Keratinocyte (primary cell): ENCODE measurements at regions not wholly inside any gene's neighbourhood (a gene's known extent, or its start where the extent isn't known, plus 50 kb on each side); places are given as distances from the start of the nearest gene placed in this dataset.

Experiments used
- DNase-seq: peaks from one replicate; pipeline ENCODE4 v3.0.0-alpha.2; 2011; ENCODE audit warnings: low read depth, missing footprints, low spot score
- FAIRE-seq: peaks from 2 replicates; lab custom pipeline; 2011; peaks lifted over from hg19 to GRCh38; lab: Jason Lieb, UNC
- H2AFZ ChIP-seq: 2 replicates; pipeline ENCODE4 v1.6.0; 2012; ENCODE audit warnings: low read length, control low read depth, inconsistent platforms; ENCODE audit not compliant: control insufficient read depth
- H3K27ac ChIP-seq: 2 replicates; pipeline ENCODE4 v1.5.1; 2011; ENCODE audit warnings: low read length; ENCODE audit not compliant: control insufficient read depth, insufficient read depth
- H3K27me3 ChIP-seq: 3 replicates; pipeline ENCODE4 v1.6.0; 2011; ENCODE audit warnings: low read length; ENCODE audit not compliant: control insufficient read depth, insufficient read depth; ENCODE audit errors: extremely low read depth
- H3K36me3 ChIP-seq, 2 experiments: 2 replicates in 1 of 2; 3 replicates in 1 of 2; pipeline ENCODE4 v1.5.1; 2011; ENCODE audit warnings: low read length in 2 of 2, mild to moderate bottlenecking in 1 of 2; ENCODE audit not compliant: control insufficient read depth in 2 of 2, insufficient read depth in 2 of 2; ENCODE audit errors: extremely low read depth in 1 of 2
- H3K4me1 ChIP-seq: 3 replicates; pipeline ENCODE4 v1.5.1; 2011; ENCODE audit warnings: low read length; ENCODE audit not compliant: control insufficient read depth, insufficient read depth; ENCODE audit errors: extremely low read depth
- H3K4me2 ChIP-seq: 3 replicates; pipeline ENCODE4 v1.6.0; 2011; ENCODE audit warnings: low read depth, low read length; ENCODE audit not compliant: control insufficient read depth, insufficient read depth; ENCODE audit errors: extremely low read depth
- H3K4me3 ChIP-seq, 3 experiments: fragments of 200-600 bp in 1 of 3; sonication (generic) in 1 of 3; 2 replicates in 2 of 3; 3 replicates in 1 of 3; pipeline ENCODE4 v1.5.1; 2011 to 2016; ENCODE audit warnings: low read length in 3 of 3, mild to moderate bottlenecking in 3 of 3, control low read depth in 2 of 3, inconsistent platforms in 1 of 3, low read depth in 1 of 3, mixed read lengths in 1 of 3, mixed run types in 1 of 3, moderate library complexity in 1 of 3; ENCODE audit not compliant: control insufficient read depth in 2 of 3, insufficient read depth in 2 of 3; ENCODE audit errors: extremely low read depth in 1 of 3
- H3K79me2 ChIP-seq: 2 replicates; pipeline ENCODE4 v1.6.0; 2012; ENCODE audit warnings: low read length; ENCODE audit not compliant: control insufficient read depth, insufficient read depth
- H3K9ac ChIP-seq: 3 replicates; pipeline ENCODE4 v1.6.0; 2011; ENCODE audit warnings: low read length; ENCODE audit not compliant: control insufficient read depth, insufficient read depth; ENCODE audit errors: extremely low read depth
- H3K9me1 ChIP-seq: 3 replicates; pipeline ENCODE4 v1.6.0; 2011; ENCODE audit warnings: low read length; ENCODE audit not compliant: control insufficient read depth, insufficient read depth; ENCODE audit errors: extremely low read depth
- H3K9me3 ChIP-seq: 2 replicates; pipeline ENCODE4 v1.5.1; 2012; ENCODE audit warnings: low read depth, low read length; ENCODE audit not compliant: control insufficient read depth
- H4K20me1 ChIP-seq: 3 replicates; pipeline ENCODE4 v1.6.0; 2011; ENCODE audit warnings: low read length; ENCODE audit not compliant: control insufficient read depth, insufficient read depth; ENCODE audit errors: extremely low read depth
- EZH2 ChIP-seq: IDR thresholded peaks from one replicate; pipeline ENCODE4 v1.6.1; 2012; ENCODE audit warnings: inconsistent platforms, mild to moderate bottlenecking, low read length, moderate library complexity
- dilution Hi-C: fragments of 300-500 bp; cut with MboI; formaldehyde crosslinking; loops from one replicate; pipeline ENCODE4 v1.7.0; 2020; ENCODE audit warnings: low sequenced_read_pairs; ENCODE audit not compliant: extremely low pct_ligation_motif_present
- TF ChIP-seq, protein P1 (sequence below), 3 experiments: IDR thresholded peaks in 1 of 3; conservative IDR thresholded peaks in 1 of 3; optimal IDR thresholded peaks in 1 of 3; 2 replicates in 2 of 3; 3 replicates in 1 of 3; pipeline versions ENCODE3 to v1.5.1; 2011; ENCODE audit warnings: low read length in 3 of 3, mild to moderate bottlenecking in 3 of 3, moderate library complexity in 2 of 3, control low read depth in 1 of 3, inconsistent platforms in 1 of 3; ENCODE audit not compliant: insufficient read depth in 2 of 3; ENCODE audit errors: extremely low read depth in 1 of 3

DNA sequence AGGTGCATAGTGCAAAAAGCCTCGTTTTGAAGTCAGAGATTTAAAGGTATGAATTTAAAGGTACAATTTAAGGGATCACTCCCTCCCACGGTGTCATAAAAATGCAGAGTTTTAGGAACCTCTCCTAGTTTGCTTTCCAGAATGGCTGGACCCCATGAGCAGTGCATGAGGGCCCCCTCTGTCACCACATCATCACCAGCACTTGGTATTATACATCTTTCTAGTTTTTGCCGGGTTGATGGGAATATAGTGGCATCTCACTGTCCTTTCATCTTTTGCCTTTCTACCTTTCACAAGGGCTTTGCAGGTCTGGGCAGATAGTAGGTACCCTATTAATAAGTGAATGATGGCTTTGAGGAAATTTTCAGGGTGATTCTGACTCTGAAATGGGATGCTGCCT lies 103.6 kb upstream of the AGBL1 start:
- no peaks in the 10 kb centered on the region for H3K79me2 ChIP-seq
- no peak overlapping the region for H3K9ac ChIP-seq
- no peaks in the 10 kb centered on the region for H4K20me1 ChIP-seq
- dilution Hi-C loops: no loop called here
- H3K27ac ChIP-seq: no peak overlapping the region
- no peaks in the 10 kb centered on the region for H3K9me1 ChIP-seq
- no peak for TF ChIP-seq EZH2
- H2AFZ ChIP-seq: no peak overlapping the region
- H3K4me3 ChIP-seq: no peak overlapping the region
- H3K4me1 ChIP-seq: no peaks in the 10 kb centered on the region
- FAIRE-seq (no peak), DNase-seq (no peak)
- no peaks in the 10 kb centered on the region for H3K27me3 ChIP-seq
- H3K9me3 ChIP-seq: no peaks in the 10 kb centered on the region
- no peak overlapping the region for H3K4me2 ChIP-seq
- no peaks in the 10 kb centered on the region for H3K36me3 ChIP-seq

DNA sequence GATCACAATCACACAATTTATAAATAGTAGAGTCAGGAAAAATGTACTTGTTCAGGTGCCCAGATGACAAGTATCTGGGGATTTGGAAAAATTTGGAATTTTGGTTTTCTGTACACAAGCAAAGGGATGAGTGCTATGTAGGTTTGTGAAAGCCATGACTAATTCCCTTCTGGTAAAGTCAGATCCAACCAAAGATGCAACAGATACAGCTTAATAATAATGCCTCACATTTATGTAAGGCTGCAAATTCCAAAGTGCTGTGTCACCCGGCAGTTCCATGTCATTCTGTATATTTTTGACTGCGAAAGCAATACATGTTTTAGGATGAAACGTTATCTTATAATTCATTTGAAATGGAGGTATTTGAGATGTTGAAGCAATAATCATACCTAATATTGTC lies 102.7 kb upstream of the AGBL1 start:
- Histone ChIP-seq H3K79me2 (no peaks in the 10 kb centered on the region), H3K9me3 (no peaks in the 10 kb centered on the region), H3K36me3 (no peaks in the 10 kb centered on the region), H3K27ac (no peak overlapping the region), H4K20me1 (no peaks in the 10 kb centered on the region), H3K4me3 (no peak overlapping the region), H3K4me1 (no peaks in the 10 kb centered on the region), H3K9me1 (no peaks in the 10 kb centered on the region), H3K27me3 (no peaks in the 10 kb centered on the region), H3K4me2 (no peak overlapping the region), H3K9ac (no peak overlapping the region), H2AFZ (no peak overlapping the region)
- no peak for TF ChIP-seq EZH2
- TF ChIP-seq, protein P1, sequence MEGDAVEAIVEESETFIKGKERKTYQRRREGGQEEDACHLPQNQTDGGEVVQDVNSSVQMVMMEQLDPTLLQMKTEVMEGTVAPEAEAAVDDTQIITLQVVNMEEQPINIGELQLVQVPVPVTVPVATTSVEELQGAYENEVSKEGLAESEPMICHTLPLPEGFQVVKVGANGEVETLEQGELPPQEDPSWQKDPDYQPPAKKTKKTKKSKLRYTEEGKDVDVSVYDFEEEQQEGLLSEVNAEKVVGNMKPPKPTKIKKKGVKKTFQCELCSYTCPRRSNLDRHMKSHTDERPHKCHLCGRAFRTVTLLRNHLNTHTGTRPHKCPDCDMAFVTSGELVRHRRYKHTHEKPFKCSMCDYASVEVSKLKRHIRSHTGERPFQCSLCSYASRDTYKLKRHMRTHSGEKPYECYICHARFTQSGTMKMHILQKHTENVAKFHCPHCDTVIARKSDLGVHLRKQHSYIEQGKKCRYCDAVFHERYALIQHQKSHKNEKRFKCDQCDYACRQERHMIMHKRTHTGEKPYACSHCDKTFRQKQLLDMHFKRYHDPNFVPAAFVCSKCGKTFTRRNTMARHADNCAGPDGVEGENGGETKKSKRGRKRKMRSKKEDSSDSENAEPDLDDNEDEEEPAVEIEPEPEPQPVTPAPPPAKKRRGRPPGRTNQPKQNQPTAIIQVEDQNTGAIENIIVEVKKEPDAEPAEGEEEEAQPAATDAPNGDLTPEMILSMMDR (optimal IDR thresholded peaks at IDR 0.05 in 1 of 3, IDR thresholded peaks at IDR 0.05 in 1 of 3, conservative IDR thresholded peaks at IDR 0.05 in 1 of 3; ENCODE audit: extremely low read depth in 1 of 3, insufficient read depth in 2 of 3, low read length in 3 of 3): no peak
- no peak for FAIRE-seq
- DNase-seq: no peak
- dilution Hi-C loops: no loop called here

DNA sequence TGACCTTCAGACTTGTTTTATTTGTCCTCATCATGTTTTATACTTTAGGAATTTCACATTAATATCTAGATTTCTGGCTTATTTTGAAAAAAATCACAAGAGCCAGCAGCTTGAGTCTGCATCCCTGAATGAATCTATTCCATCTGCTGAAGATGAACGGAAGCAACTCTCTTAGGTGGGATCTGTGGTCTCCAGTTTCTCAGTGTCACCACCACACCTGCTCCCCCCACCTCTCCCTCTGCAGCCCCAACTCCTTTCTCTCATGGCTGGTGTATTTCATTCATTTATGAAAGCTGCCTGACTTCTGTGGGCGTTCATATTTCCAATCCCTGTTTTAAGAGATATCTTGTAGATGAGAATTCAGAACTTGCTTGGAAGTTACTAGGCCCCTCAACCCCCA lies 102.1 kb upstream of the AGBL1 start:
- Histone ChIP-seq H3K79me2 (no peaks in the 10 kb centered on the region), H3K27me3 (no peaks in the 10 kb centered on the region), H3K4me2 (no peak overlapping the region), H3K4me3 (no peak overlapping the region), H3K4me1 (no peaks in the 10 kb centered on the region), H3K27ac (no peak overlapping the region), H4K20me1 (no peaks in the 10 kb centered on the region), H3K9me1 (no peaks in the 10 kb centered on the region), H3K9ac (no peak overlapping the region), H3K9me3 (no peaks in the 10 kb centered on the region), H2AFZ (no peak overlapping the region), H3K36me3 (no peaks in the 10 kb centered on the region)
- no peak for TF ChIP-seq EZH2
- TF ChIP-seq, protein P1 (optimal IDR thresholded peaks at IDR 0.05 in 1 of 3, IDR thresholded peaks at IDR 0.05 in 1 of 3, conservative IDR thresholded peaks at IDR 0.05 in 1 of 3; ENCODE audit: extremely low read depth in 1 of 3, insufficient read depth in 2 of 3, low read length in 3 of 3): no peak
- FAIRE-seq: no peak
- dilution Hi-C loops: no loop called here
- no peak for DNase-seq
